Stimulated activated CD4-positive, alpha-beta T cell treated with anti-CD3 and anti-CD28 coated beads, Interleukin-2, amount 100 ng/mL, for 4 hours (primary cell): ENCODE measurements at regions not wholly inside any gene's neighbourhood (a gene's known extent, or its start where the extent isn't known, plus 50 kb on each side); places are given as distances from the start of the nearest gene placed in this dataset.

Experiments
- DNase-seq: peaks from one replicate; pipeline ENCODE4 v3.0.0-alpha.2; 2020; ENCODE audit warnings: low read depth

- DNase-seq = peak; percentile 36
Observed at GRCh38 chr6:209432-210103, 82.7 kb upstream of the DUSP22 start.

- DNase-seq = no peak
Observed at GRCh38 chr6:210104-210456, 82.2 kb upstream of the DUSP22 start.

- DNase-seq = no peak
Observed at GRCh38 chr6:210778-211374, 81.4 kb upstream of the DUSP22 start.

- no peak for DNase-seq
Observed at GRCh38 chr6:211871-212497, 80.3 kb upstream of the DUSP22 start.

- DNase-seq = no peak
Observed at GRCh38 chr6:213284-213683, 79.0 kb upstream of the DUSP22 start.

GRCh38 chr6:214428-214827 is 77.9 kb upstream of the DUSP22 start:
- no peak for DNase-seq

GRCh38 chr6:215335-216034 is 76.8 kb upstream of the DUSP22 start:
- DNase-seq = peak; percentile 70

GRCh38 chr6:217048-217659 is 75.1 kb upstream of the DUSP22 start:
- no peak for DNase-seq

- DNase-seq = no peak
Observed at GRCh38 chr6:218153-219018, 73.9 kb upstream of the DUSP22 start.

- no peak for DNase-seq
Observed at GRCh38 chr6:219019-219570, 73.2 kb upstream of the DUSP22 start.

GRCh38 chr6:219641-220198 is 72.6 kb upstream of the DUSP22 start:
- DNase-seq = no peak

- no peak for DNase-seq
Observed at GRCh38 chr6:220312-220711, 72.0 kb upstream of the DUSP22 start.

GRCh38 chr6:220721-221475 is 71.4 kb upstream of the DUSP22 start:
- no peak for DNase-seq

GRCh38 chr6:221531-222349 is 70.5 kb upstream of the DUSP22 start:
- DNase-seq = no peak

GRCh38 chr6:222468-222867 is 69.8 kb upstream of the DUSP22 start:
- no peak for DNase-seq

GRCh38 chr6:223136-223535 is 69.2 kb upstream of the DUSP22 start:
- no peak for DNase-seq

- DNase-seq = no peak
Observed at GRCh38 chr6:223763-224162, 68.5 kb upstream of the DUSP22 start.

- DNase-seq = no peak
Observed at GRCh38 chr6:224350-224749, 67.9 kb upstream of the DUSP22 start.

- peak; percentile 58 for DNase-seq
Observed at GRCh38 chr6:225121-225721, 67.1 kb upstream of the DUSP22 start.
